Endothelial cell of umbilical vein (primary cell): ENCODE measurements at regions not wholly inside any gene's neighbourhood (a gene's known extent, or its start where the extent isn't known, plus 50 kb on each side); places are given as distances from the start of the nearest gene placed in this dataset.

Experiments used
- CTCF ChIP-seq, 2 donors: IDR thresholded peaks; 1 replicate in 1 of 2; 2 replicates in 1 of 2; pipeline ENCODE4 v1.5.1; 2011; ENCODE audit warnings: low read length in 2 of 2, mild to moderate bottlenecking in 2 of 2, moderate library complexity in 2 of 2, control low read depth in 1 of 2, inconsistent platforms in 1 of 2, low read depth in 1 of 2; ENCODE audit not compliant: insufficient read depth in 1 of 2; ENCODE audit errors: extremely low read depth in 1 of 2
- EZH2 ChIP-seq: IDR thresholded peaks from 2 replicates; pipeline ENCODE4 v1.6.1; 2012; ENCODE audit warnings: borderline replicate concordance, low read depth, mild to moderate bottlenecking, moderate library complexity, low read length, inconsistent platforms; ENCODE audit not compliant: severe bottlenecking
- FOS ChIP-seq: IDR thresholded peaks from 2 replicates; pipeline ENCODE4 v1.6.1; 2011; ENCODE audit warnings: mild to moderate bottlenecking, low read length, moderate library complexity, borderline replicate concordance; ENCODE audit not compliant: insufficient read depth
- GATA2 ChIP-seq: IDR thresholded peaks from 2 replicates; pipeline ENCODE4 v1.7.0; 2011; ENCODE audit warnings: low read depth, mild to moderate bottlenecking, moderate library complexity, mixed read lengths, low read length; ENCODE audit not compliant: insufficient read length, insufficient read depth
- POLR2A ChIP-seq: IDR thresholded peaks from 2 replicates; pipeline ENCODE4 v1.6.1; 2012; ENCODE audit warnings: low read depth, mild to moderate bottlenecking, control low read depth, low read length
- POLR2AphosphoS5 ChIP-seq: IDR thresholded peaks from 2 replicates; pipeline ENCODE4 v1.6.1; 2012; ENCODE audit warnings: low read depth, mild to moderate bottlenecking, control low read depth, low read length, moderate library complexity; ENCODE audit not compliant: insufficient read depth

- TF ChIP-seq CTCF (IDR thresholded peaks at IDR 0.05; ENCODE audit: extremely low read depth in 1 of 2, insufficient read depth in 1 of 2, low read depth in 1 of 2, low read length in 2 of 2): no peak
- no peak for TF ChIP-seq POLR2AphosphoS5
- TF ChIP-seq POLR2A: no peak
- TF ChIP-seq FOS: no peak
- TF ChIP-seq GATA2: no peak
- TF ChIP-seq EZH2: no peak
Observed at GRCh38 chr4:34766935-34767334, 1477.4 kb downstream of the ARAP2 start.
